KMS-11 (cell line): ENCODE measurements at regions not wholly inside any gene's neighbourhood (a gene's known extent, or its start where the extent isn't known, plus 50 kb on each side); places are given as distances from the start of the nearest gene placed in this dataset.

ENCODE experiments used
- H2AFZ ChIP-seq: fragments of 200-600 bp; sonication (generic); 2 replicates; pipeline ENCODE4 v1.6.1; 2016; ENCODE audit warnings: antibody characterized with exemption, mixed run types, low read depth
- H3K27ac ChIP-seq: fragments of 200-600 bp; sonication (generic); 2 replicates; pipeline ENCODE4 v1.6.1; 2016; ENCODE audit warnings: mild to moderate bottlenecking, mixed run types
- H3K27me3 ChIP-seq: fragments of 200-600 bp; sonication (generic); 2 replicates; pipeline ENCODE4 v1.6.1; 2017; ENCODE audit warnings: mild to moderate bottlenecking, low read depth, mixed run types, moderate library complexity; ENCODE audit not compliant: insufficient read depth
- H3K36me3 ChIP-seq: fragments of 200-600 bp; sonication (generic); 2 replicates; pipeline ENCODE4 v1.6.1; 2017; ENCODE audit warnings: mild to moderate bottlenecking, mixed run types; ENCODE audit not compliant: insufficient read depth
- H3K4me1 ChIP-seq: fragments of 200-600 bp; sonication (generic); 2 replicates; pipeline ENCODE4 v1.6.1; 2016; ENCODE audit warnings: mild to moderate bottlenecking, low read depth, mixed run types; ENCODE audit not compliant: poor library complexity, severe bottlenecking
- H3K4me2 ChIP-seq: fragments of 200-600 bp; sonication (generic); 2 replicates; pipeline ENCODE4 v1.7.0; 2016; ENCODE audit warnings: mild to moderate bottlenecking, mixed run types
- H3K4me3 ChIP-seq: fragments of 200-600 bp; sonication (generic); IDR thresholded peaks from 2 replicates; pipeline ENCODE4 v1.6.1; 2017; ENCODE audit warnings: low read depth, low read length, mixed read lengths; ENCODE audit not compliant: insufficient read depth
- H3K79me2 ChIP-seq: fragments of 200-600 bp; sonication (generic); 2 replicates; pipeline ENCODE4 v1.6.1; 2016; ENCODE audit warnings: low read depth, mixed run types; ENCODE audit not compliant: insufficient read depth
- H3K9ac ChIP-seq: fragments of 200-600 bp; sonication (generic); 2 replicates; pipeline ENCODE4 v1.6.1; 2016; ENCODE audit warnings: mild to moderate bottlenecking, mixed run types
- H4K20me1 ChIP-seq: fragments of 200-600 bp; sonication (generic); 2 replicates; pipeline ENCODE4 v1.6.1; 2016; ENCODE audit warnings: mild to moderate bottlenecking, mixed run types; ENCODE audit not compliant: insufficient read depth
- CTCF ChIP-seq: fragments of 200-600 bp; sonication (generic); conservative IDR thresholded peaks from 2 replicates; pipeline ENCODE4 v1.6.1; 2017; ENCODE audit warnings: low read depth, mild to moderate bottlenecking, antibody characterized with exemption, low read length, moderate library complexity, mixed read lengths

- Histone ChIP-seq H3K9ac (no peak overlapping the region), H3K27me3 (peaks cover 30% of the 10 kb centered on the region; the same call in 1 of the 2 replicates), H3K4me1 (no peaks in the 10 kb centered on the region), H3K4me3 (no peak overlapping the region), H3K4me2 (no peak overlapping the region), H3K79me2 (no peaks in the 10 kb centered on the region), H4K20me1 (no peaks in the 10 kb centered on the region), H2AFZ (no peak overlapping the region), H3K27ac (no peak overlapping the region), H3K36me3 (no peaks in the 10 kb centered on the region)
- TF ChIP-seq CTCF, result no peak
Measured at GRCh38 chr21:41620982-41621381, 113.0 kb upstream of the TMPRSS2 start.

GRCh38 chr21:41620541-41620940 lies 112.6 kb upstream of the TMPRSS2 start:
- no peak overlapping the region for H3K4me3 ChIP-seq
- no peaks in the 10 kb centered on the region for H3K79me2 ChIP-seq
- H3K4me1 ChIP-seq, result no peaks in the 10 kb centered on the region
- peaks cover 30% of the 10 kb centered on the region; the same call in 1 of the 2 replicates for H3K27me3 ChIP-seq
- no peak for TF ChIP-seq CTCF
- no peaks in the 10 kb centered on the region for H4K20me1 ChIP-seq
- H3K9ac ChIP-seq, result no peak overlapping the region
- H2AFZ ChIP-seq, result no peak overlapping the region
- H3K27ac ChIP-seq, result no peak overlapping the region
- no peak overlapping the region for H3K4me2 ChIP-seq
- H3K36me3 ChIP-seq, result no peaks in the 10 kb centered on the region

- no peak overlapping the region for H3K4me2 ChIP-seq
- H4K20me1 ChIP-seq, result no peaks in the 10 kb centered on the region
- no peaks in the 10 kb centered on the region for H3K79me2 ChIP-seq
- H2AFZ ChIP-seq, result no peak overlapping the region
- H3K9ac ChIP-seq, result no peak overlapping the region
- no peaks in the 10 kb centered on the region for H3K4me1 ChIP-seq
- peaks cover 9% of the 10 kb centered on the region; the same call in 1 of the 2 replicates for H3K27me3 ChIP-seq
- H3K4me3 ChIP-seq, result no peak overlapping the region
- no peak for TF ChIP-seq CTCF
- H3K27ac ChIP-seq, result no peak overlapping the region
- no peaks in the 10 kb centered on the region for H3K36me3 ChIP-seq
Measured at GRCh38 chr21:41616031-41616591, 108.2 kb upstream of the TMPRSS2 start.

GRCh38 chr21:41615613-41616012 lies 107.7 kb upstream of the TMPRSS2 start:
- no peaks in the 10 kb centered on the region for H3K36me3 ChIP-seq
- peaks cover 4% of the 10 kb centered on the region; the same call in 1 of the 2 replicates for H3K27me3 ChIP-seq
- no peak overlapping the region for H3K4me3 ChIP-seq
- H3K9ac ChIP-seq, result no peak overlapping the region
- no peaks in the 10 kb centered on the region for H3K4me1 ChIP-seq
- no peak overlapping the region for H3K27ac ChIP-seq
- H3K4me2 ChIP-seq, result no peak overlapping the region
- H4K20me1 ChIP-seq, result no peaks in the 10 kb centered on the region
- no peak for TF ChIP-seq CTCF
- no peak overlapping the region for H2AFZ ChIP-seq
- H3K79me2 ChIP-seq, result no peaks in the 10 kb centered on the region
